Activated CD4-positive, alpha-beta T cell treated with anti-CD3 and anti-CD28 coated beads, Interleukin-2, amount 50 U/mL, for 16 hours (primary cell): ENCODE measurements at regions not wholly inside any gene's neighbourhood (a gene's known extent, or its start where the extent isn't known, plus 50 kb on each side); places are given as distances from the start of the nearest gene placed in this dataset.
"Not testable (repeated sequence)": the region's sequence is repeated elsewhere in the genome, so short reads cannot be mapped to it uniquely, and the experiment has no call there.

Experiments used
- DNase-seq: peaks from one replicate; pipeline ENCODE4 v3.0.0-alpha.2; 2020

GRCh38 chr2:183671233-183671632 lies 547.0 kb downstream of the NUP35 start:
- DNase-seq: no peak

GRCh38 chr2:183678908-183679307 lies 554.7 kb downstream of the NUP35 start:
- DNase-seq: no peak

GRCh38 chr2:183680573-183680972 lies 556.3 kb downstream of the NUP35 start:
- DNase-seq: no peak

GRCh38 chr2:183684686-183685085 lies 560.4 kb downstream of the NUP35 start:
- no peak for DNase-seq

GRCh38 chr2:183696028-183696427 lies 571.8 kb downstream of the NUP35 start:
- no peak for DNase-seq

GRCh38 chr2:183709829-183710228 lies 585.6 kb downstream of the NUP35 start:
- DNase-seq: no peak

- DNase-seq: no peak
Observed at GRCh38 chr2:183718246-183718645, 594.0 kb downstream of the NUP35 start.

- DNase-seq: no peak
Observed at GRCh38 chr2:183723278-183723677, 599.0 kb downstream of the NUP35 start.

GRCh38 chr2:183729380-183729779 lies 605.1 kb downstream of the NUP35 start:
- DNase-seq: no peak

GRCh38 chr2:183740241-183740640 lies 616.0 kb downstream of the NUP35 start:
- no peak for DNase-seq

- no peak for DNase-seq
Observed at GRCh38 chr2:183752571-183752970, 628.3 kb downstream of the NUP35 start.

- DNase-seq: no peak
Observed at GRCh38 chr2:183759033-183759432, 634.8 kb downstream of the NUP35 start.

- no peak for DNase-seq
Observed at GRCh38 chr2:183773775-183774174, 649.5 kb downstream of the NUP35 start.

- no peak for DNase-seq
Observed at GRCh38 chr2:183780072-183780471, 655.8 kb downstream of the NUP35 start.

- no peak for DNase-seq
Observed at GRCh38 chr2:183782436-183782835, 658.2 kb downstream of the NUP35 start.

- not testable (repeated sequence) for DNase-seq
Observed at GRCh38 chr2:183788796-183789195, 664.6 kb downstream of the NUP35 start.

GRCh38 chr2:183792165-183792924 lies 668.1 kb downstream of the NUP35 start:
- not testable (repeated sequence) for DNase-seq

- no peak for DNase-seq
Observed at GRCh38 chr2:183798535-183798934, 674.3 kb downstream of the NUP35 start.

- no peak for DNase-seq
Observed at GRCh38 chr2:183799761-183800160, 675.5 kb downstream of the NUP35 start.

- no peak for DNase-seq
Observed at GRCh38 chr2:183803596-183803995, 679.4 kb downstream of the NUP35 start.

GRCh38 chr2:183807870-183808269 lies 683.6 kb downstream of the NUP35 start:
- no peak for DNase-seq

GRCh38 chr2:183809404-183809803 lies 685.2 kb downstream of the NUP35 start:
- DNase-seq: no peak

GRCh38 chr2:183811281-183811680 lies 687.0 kb downstream of the NUP35 start:
- DNase-seq: no peak

GRCh38 chr2:183812091-183812490 lies 687.8 kb downstream of the NUP35 start:
- no peak for DNase-seq

GRCh38 chr2:183825710-183826109 lies 701.5 kb downstream of the NUP35 start:
- no peak for DNase-seq
